ENCODE measurements at regions not wholly inside any gene's neighbourhood (a gene's known extent, or its start where the extent isn't known, plus 50 kb on each side); places are given as distances from the start of the nearest gene placed in this dataset.

GRCh38 chr17:77720946-77721845 is 237.3 kb upstream of the TNRC6C start:
- DNase-seq = no peak

GRCh38 chr17:77721846-77722160 is 236.7 kb upstream of the TNRC6C start:
- no peak for DNase-seq

DNA sequence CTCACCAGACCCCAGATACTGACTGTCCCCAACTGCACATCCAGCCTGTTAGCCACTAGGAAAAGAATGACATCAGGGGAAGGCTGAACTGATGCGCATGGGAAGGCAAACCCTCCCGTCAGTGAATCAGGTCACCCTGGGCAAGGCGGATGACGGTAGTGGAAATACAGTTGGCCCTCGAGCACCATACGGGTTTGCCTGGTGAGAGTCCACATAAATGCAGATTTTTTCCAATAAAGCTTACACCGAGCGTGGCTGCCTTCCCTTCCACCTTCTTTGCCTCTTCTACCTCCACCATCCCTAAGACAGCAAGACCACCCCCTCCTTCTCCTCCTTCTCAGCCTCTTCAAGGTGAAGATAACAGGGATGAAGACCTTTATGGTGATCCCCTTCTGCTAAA is 236.1 kb upstream of the TNRC6C start:
- no peak for DNase-seq

DNA sequence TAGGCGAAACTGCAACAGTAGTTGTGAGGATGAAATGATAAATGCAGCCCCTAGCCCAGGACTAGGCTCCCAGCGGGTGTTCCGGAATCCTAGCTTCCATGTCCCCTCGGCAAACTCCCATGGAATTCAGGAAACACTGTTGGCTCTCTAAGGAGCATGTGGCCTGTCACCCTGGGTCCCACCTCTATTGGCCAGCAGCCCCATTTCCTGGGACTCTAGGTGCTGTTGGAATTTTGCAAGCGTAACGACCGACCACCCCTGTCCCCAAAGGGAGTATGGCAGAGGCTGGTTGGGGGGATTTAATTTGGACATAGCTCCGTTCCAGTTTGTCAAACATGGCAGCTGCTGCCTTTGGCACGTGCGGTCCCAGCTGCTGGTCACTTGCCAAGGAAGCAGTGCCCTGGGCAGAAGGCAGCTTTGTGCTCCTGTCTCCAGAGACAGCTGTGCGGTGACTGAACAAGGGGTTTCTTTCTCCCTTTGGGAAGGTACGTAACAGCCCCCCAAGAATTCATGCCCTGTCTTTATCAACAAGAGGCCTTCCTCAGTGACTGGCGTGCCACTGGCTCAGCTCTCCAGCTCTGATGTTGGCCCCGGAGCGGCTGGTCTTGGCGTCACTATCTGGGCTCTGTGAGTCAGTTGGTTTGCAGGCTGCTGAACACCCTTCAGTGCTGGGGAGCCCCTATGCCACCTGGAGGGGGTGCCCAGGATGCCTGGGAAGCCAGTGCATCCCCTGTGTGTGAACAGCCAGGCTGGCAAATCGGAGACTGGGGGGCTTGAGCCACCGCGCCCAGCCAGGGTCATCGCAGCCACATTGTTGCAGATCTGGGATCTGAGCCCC is 235.2 kb upstream of the TNRC6C start:
- DNase-seq = no peak

GRCh38 chr17:77723909-77724875 is 234.3 kb upstream of the TNRC6C start:
- no peak for DNase-seq

GRCh38 chr17:77724876-77725615 is 233.5 kb upstream of the TNRC6C start:
- DNase-seq = no peak

GRCh38 chr17:77725846-77726245 is 232.7 kb upstream of the TNRC6C start:
- no peak for DNase-seq

- no peak for DNase-seq
Measured at GRCh38 chr17:77726549-77727006, 231.9 kb upstream of the TNRC6C start.

DNA sequence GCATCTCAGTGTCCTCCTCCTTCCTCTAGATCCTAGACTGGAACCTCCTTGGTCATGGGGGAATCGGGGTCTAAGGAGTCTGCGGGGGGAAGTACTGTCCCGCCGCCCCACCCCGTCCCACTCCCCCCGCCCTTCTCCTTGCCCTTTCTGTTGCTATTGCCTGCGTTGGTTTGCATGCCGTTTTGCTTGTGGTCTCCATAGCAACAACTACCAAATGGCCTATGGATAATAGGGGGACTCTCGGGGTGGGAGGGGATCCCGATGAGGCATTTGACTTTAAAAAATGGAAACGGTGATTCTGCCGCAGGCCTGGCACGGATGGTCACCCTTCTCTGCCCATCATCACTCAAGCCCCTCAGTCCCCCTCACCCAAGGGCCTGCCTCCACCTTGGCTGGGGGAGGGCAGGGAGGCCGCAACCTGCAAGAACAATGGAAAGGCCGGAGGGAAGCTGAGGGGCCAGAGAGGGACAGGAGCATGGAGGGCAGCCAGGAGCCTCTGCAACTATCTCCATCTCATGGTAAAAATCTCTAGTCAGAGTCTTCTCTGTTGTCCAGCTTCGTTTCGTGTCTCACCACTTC is 231.4 kb upstream of the TNRC6C start:
- DNase-seq = no peak

- no peak for DNase-seq
Measured at GRCh38 chr17:77728474-77728795, 230.1 kb upstream of the TNRC6C start.

GRCh38 chr17:77728871-77729270 is 229.6 kb upstream of the TNRC6C start:
- DNase-seq = no peak

DNA sequence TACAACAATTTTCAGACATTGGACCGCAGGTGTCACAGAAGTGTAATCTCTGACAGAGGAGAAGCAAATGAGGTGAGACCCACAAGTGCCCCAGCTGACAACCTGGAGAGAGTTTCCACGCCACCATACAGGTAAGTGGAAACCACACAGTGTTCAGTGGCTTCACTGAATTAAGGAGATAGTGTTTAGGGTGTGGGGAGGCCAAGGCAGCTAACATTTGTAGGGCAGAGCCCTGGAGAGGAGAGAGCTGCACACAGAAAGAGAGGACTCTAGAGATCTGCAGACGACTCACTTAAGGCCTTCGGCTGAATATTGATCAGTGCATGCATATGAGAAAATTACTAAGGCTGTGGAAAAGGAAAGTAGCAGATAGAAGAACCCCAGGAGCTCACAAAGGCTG is 228.9 kb upstream of the TNRC6C start:
- DNase-seq = no peak

GRCh38 chr17:77730376-77730775 is 228.1 kb upstream of the TNRC6C start:
- no peak for DNase-seq

DNA sequence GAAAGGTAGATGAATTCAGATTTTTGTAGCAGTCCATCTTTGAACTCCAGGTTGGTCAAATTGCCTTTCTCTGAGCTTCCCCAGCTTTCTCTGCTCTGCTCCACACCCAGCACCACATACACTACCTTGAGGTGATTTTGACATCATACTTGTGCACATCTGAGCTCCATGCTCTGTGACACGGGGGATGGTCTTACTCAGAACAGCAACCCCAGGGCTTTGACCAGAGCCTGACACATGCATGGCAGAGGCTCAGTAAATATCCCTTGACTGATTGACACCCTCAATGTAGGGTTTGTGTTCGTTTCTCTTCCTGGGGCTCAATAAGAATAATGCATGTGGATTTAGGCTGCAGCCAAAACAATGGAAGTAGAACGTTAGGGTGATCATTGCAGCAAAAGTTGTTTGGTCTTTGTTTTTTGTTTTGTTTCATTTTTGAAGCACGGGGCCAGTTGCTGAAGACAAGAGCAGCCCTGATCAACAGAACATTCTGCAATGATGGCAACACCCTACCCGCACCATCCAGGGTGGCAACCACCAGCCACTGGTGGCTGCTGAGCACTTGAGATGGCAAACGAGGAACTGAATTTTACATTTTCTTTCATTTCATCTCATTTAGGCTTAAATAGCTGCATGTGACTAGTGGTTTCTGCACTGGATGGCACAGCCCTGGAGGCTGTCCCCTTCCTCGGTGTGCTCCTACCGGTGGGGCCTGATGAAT is 224.8 kb upstream of the TNRC6C start:
- no peak for DNase-seq

DNA sequence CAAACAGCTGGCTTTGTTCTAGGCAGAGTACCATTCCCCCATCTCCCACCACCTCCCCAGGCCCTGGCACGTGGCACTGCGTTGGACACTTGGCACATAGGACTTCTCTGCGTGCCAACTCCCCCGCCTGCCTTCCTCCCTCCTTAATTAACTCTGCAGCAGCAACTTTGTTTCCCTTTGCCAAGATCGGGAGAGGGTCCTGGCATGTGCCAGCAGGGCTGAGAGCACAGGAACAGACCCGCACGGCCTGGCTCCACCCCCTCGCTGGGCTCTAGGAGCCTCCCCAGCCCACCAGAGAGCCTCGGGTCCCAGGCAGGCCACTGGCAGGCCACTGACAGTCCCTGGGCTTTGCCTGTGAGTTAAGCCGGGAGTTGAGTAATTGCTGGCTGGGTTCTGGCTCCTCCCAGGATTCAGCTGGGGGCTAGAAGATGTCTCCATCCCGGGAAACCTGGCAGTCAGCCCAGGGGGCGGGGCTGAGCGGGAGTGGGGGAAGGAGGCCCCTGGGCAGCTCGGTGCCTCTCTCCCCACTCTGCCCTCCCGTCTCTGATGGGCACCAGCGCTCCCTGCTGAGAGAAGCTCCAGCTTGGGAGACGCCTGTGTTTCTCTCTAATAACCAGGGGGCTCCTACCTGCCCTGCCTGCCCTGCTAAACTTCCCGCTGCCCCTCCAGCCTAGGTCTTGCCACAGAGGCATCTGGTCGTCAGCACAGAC is 224.0 kb upstream of the TNRC6C start:
- DNase-seq = no peak

GRCh38 chr17:77735081-77735565 is 223.4 kb upstream of the TNRC6C start:
- DNase-seq = no peak

DNA sequence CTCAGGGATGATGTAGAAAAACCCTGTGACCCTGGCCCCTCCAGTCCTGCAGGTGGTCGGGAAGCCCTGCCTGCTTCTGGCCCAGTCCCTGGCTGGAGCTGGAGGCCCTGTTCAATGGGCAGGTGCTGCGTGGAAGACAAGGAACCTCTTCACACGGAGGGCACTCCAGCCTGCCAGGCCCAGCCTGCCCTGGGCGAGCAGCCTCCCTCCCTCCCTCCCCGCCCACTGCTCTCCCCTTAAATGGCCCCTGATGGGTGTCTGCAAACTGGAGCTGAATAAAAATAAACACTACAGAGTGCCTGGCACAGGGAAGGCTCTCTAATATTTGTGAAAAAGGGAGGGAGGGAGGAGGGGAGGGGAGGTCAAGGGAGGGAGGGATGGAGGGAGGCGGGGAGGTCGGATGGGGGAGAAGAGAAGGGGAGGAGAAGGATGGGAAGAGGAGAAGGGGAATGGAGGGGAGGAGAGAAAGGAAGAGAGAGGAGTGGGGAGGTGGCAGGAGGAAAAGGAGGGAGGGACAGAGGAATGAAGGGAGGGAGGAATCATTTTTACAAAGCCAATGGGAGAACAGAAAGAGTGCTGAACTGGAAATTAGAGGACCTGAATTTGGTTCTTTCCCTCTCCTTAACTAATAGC is 222.8 kb upstream of the TNRC6C start:
- no peak for DNase-seq

- DNase-seq = no peak
Measured at GRCh38 chr17:77736199-77736585, 222.3 kb upstream of the TNRC6C start.

DNA sequence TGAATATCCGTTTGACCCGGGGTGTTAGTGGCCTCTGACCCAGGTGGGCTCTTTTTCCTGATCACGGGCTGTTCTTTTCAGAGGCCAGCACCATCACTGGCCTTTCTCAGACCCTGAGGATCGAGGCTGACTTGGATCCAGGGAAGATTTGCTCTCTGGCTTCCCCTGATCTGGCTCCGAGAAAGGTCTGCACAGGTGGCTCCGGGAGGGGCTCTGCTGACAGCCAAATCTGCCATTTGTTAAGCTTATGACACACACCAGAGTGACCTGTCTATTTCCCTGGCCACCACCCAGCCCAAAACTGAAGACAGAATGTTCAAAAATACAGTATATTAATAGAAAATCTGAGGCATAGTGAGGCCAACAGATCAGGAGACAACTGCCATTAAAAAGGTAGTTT is 221.8 kb upstream of the TNRC6C start:
- no peak for DNase-seq
